SK-N-SH (cell line): ENCODE measurements at regions not wholly inside any gene's neighbourhood (a gene's known extent, or its start where the extent isn't known, plus 50 kb on each side); places are given as distances from the start of the nearest gene placed in this dataset.

Source experiments
- CTCF ChIA-PET: fragments of 300-600, 350-600 bp; formaldehyde crosslinking; extraction: SDS; loops from one replicate; lab custom pipeline; 2021; lab: Yijun Ruan, JAX
- POLR2A ChIA-PET: fragments of 350-600 bp; sonication (Branson Sonifier 250); formaldehyde crosslinking; extraction: SDS; loops from one replicate; lab custom pipeline; 2020; ENCODE audit warnings: antibody characterized with exemption, inconsistent platforms; lab: Yijun Ruan, JAX
- DNase-seq: peaks from one replicate; pipeline ENCODE4 v3.0.0; 2012
- H2AFZ ChIP-seq: fragments of 200-600 bp; sonication (generic); 2 replicates; pipeline ENCODE4 v1.8.1; 2016; ENCODE audit warnings: antibody characterized with exemption, mild to moderate bottlenecking, low read depth
- H3F3A ChIP-seq: fragments of 200-600 bp; sonication (generic); replicated peaks from 2 replicates; pipeline ENCODE3; 2016; ENCODE audit warnings: antibody characterized with exemption, mild to moderate bottlenecking; ENCODE audit not compliant: insufficient read depth
- H3K27ac ChIP-seq, 2 experiments: fragments of 200-500 bp in 1 of 2; fragments of 200-600 bp in 1 of 2; sonication (Bioruptor generic) in 1 of 2; sonication (generic), shearing (Covaris generic) in 1 of 2; 2 replicates each; pipeline versions ENCODE4 v1.5.1 to v1.6.1; 2014 to 2016; ENCODE audit warnings: low read depth in 2 of 2, inconsistent platforms in 1 of 2, low read length in 1 of 2, mild to moderate bottlenecking in 1 of 2, mixed read lengths in 1 of 2
- H3K27me3 ChIP-seq: fragments of 200-600 bp; sonication (generic), shearing (Covaris generic); 2 replicates; pipeline ENCODE4 v1.6.1; 2016; ENCODE audit warnings: mixed run types; ENCODE audit not compliant: insufficient read depth
- H3K36me3 ChIP-seq, 2 experiments: fragments of 200-500 bp in 1 of 2; fragments of 200-600 bp in 1 of 2; sonication (Bioruptor generic) in 1 of 2; sonication (generic) in 1 of 2; replicated peaks in 1 of 2; 2 replicates each; pipeline versions ENCODE3 to v1.5.1; 2014 to 2016; ENCODE audit warnings: low read length in 1 of 2, mild to moderate bottlenecking in 1 of 2; ENCODE audit not compliant: insufficient read depth in 2 of 2, control insufficient read depth in 1 of 2
- H3K4me1 ChIP-seq, 2 experiments: fragments of 200-500 bp in 1 of 2; fragments of 200-600 bp in 1 of 2; sonication (Bioruptor generic) in 1 of 2; sonication (generic), shearing (Covaris generic) in 1 of 2; 2 replicates each; pipeline versions ENCODE4 v1.5.1 to v1.6.1; 2014 to 2016; ENCODE audit warnings: low read depth in 1 of 2, low read length in 1 of 2, mixed run types in 1 of 2; ENCODE audit not compliant: insufficient read depth in 2 of 2, control insufficient read depth in 1 of 2
- H3K4me2 ChIP-seq: fragments of 200-600 bp; sonication (generic), shearing (Covaris generic); 2 replicates; pipeline ENCODE4 v1.6.1; 2017; ENCODE audit warnings: mixed run types
- H3K4me3 ChIP-seq, 2 experiments: fragments of 200-500 bp in 1 of 2; fragments of 200-600 bp in 1 of 2; sonication (Bioruptor generic) in 1 of 2; sonication (generic), shearing (Covaris generic) in 1 of 2; 2 replicates each; pipeline versions ENCODE4 v1.5.1 to v1.8.1; 2014 to 2016; ENCODE audit warnings: low read depth in 2 of 2, inconsistent platforms in 1 of 2, low read length in 1 of 2, mild to moderate bottlenecking in 1 of 2, mixed read lengths in 1 of 2, moderate library complexity in 1 of 2
- H3K79me2 ChIP-seq: fragments of 200-600 bp; sonication (generic); 2 replicates; pipeline ENCODE4 v1.8.1; 2017; ENCODE audit warnings: mild to moderate bottlenecking; ENCODE audit not compliant: insufficient read depth
- H3K9ac ChIP-seq: fragments of 200-600 bp; sonication (generic); 2 replicates; pipeline ENCODE4 v1.6.1; 2017; ENCODE audit warnings: mixed run types
- H3K9me2 ChIP-seq: fragments of 200-600 bp; sonication (generic); 2 replicates; pipeline ENCODE4 v1.6.1; 2017; ENCODE audit warnings: mixed run types
- H3K9me3 ChIP-seq: fragments of 200-600 bp; sonication (generic); 2 replicates; pipeline ENCODE4 v1.6.1; 2017; ENCODE audit warnings: mixed run types, mild to moderate bottlenecking, moderate library complexity
- H4K20me1 ChIP-seq: fragments of 200-600 bp; sonication (generic); 2 replicates; pipeline ENCODE4 v1.6.1; 2017; ENCODE audit warnings: mild to moderate bottlenecking, mixed run types; ENCODE audit not compliant: insufficient read depth
- ELF1 ChIP-seq: IDR thresholded peaks from 2 replicates; pipeline ENCODE4 v1.4.0; 2012
- EZH2phosphoT487 ChIP-seq: fragments of 200-600 bp; sonication (generic); IDR thresholded peaks from 2 replicates; pipeline ENCODE4 v1.6.1; 2017; ENCODE audit warnings: low read depth, mixed run types, mild to moderate bottlenecking, antibody characterized with exemption, moderate library complexity, borderline replicate concordance
- GATA2 ChIP-seq: sonication (generic); formaldehyde crosslinking; IDR thresholded peaks from 2 replicates; pipeline ENCODE4 v1.5.0; 2020; ENCODE audit warnings: mild to moderate bottlenecking, missing genetic modification reagents
- MEF2A ChIP-seq: IDR thresholded peaks from 2 replicates; pipeline ENCODE4 v1.4.0; 2012; ENCODE audit warnings: low read depth, borderline replicate concordance
- MXI1 ChIP-seq: IDR thresholded peaks from 2 replicates; pipeline ENCODE4 v1.6.1; 2012; ENCODE audit warnings: mild to moderate bottlenecking, low read depth, low read length, improper control_type of control experiment
- NFIC ChIP-seq: IDR thresholded peaks from 2 replicates; pipeline ENCODE4 v1.4.0; 2012; ENCODE audit warnings: borderline replicate concordance
- NRF1 ChIP-seq: IDR thresholded peaks from 2 replicates; pipeline ENCODE4 v1.6.1; 2012; ENCODE audit warnings: low read depth, mild to moderate bottlenecking, low read length
- POLR2AphosphoS5 ChIP-seq: IDR thresholded peaks from 2 replicates; pipeline ENCODE4 v1.6.1; 2012; ENCODE audit warnings: low read depth, low read length
- RAD21 ChIP-seq: IDR thresholded peaks from 2 replicates; pipeline ENCODE4 v1.6.1; 2012; ENCODE audit warnings: mild to moderate bottlenecking, low read length
- RCOR1 ChIP-seq: fragments of 150-350 bp; IDR thresholded peaks from 2 replicates; pipeline ENCODE4 v1.6.1; 2017; ENCODE audit warnings: antibody characterized with exemption, low read length
- RFX5 ChIP-seq: IDR thresholded peaks from 2 replicates; pipeline ENCODE4 v1.6.1; 2012; ENCODE audit warnings: mild to moderate bottlenecking, improper control_type of control experiment, low read length
- RXRA ChIP-seq: IDR thresholded peaks from 2 replicates; pipeline ENCODE4 v1.4.0; 2012; ENCODE audit warnings: low read depth, mild to moderate bottlenecking, borderline replicate concordance
- SMC3 ChIP-seq: IDR thresholded peaks from 2 replicates; pipeline ENCODE4 v1.6.1; 2012; ENCODE audit warnings: low read depth, low read length, improper control_type of control experiment
- TCF12 ChIP-seq: IDR thresholded peaks from 2 replicates; pipeline ENCODE4 v1.4.0; 2012
- YY1 ChIP-seq: IDR thresholded peaks from 2 replicates; pipeline ENCODE4 v1.4.0; 2012; ENCODE audit warnings: low read depth, mild to moderate bottlenecking
- WGBS: methylation state at CpG from one replicate; pipeline ENCODE4 v1.1.6; 2017; ENCODE audit warnings: low lambda C conversion rate; 5-methylcytosine and 5-hydroxymethylcytosine counted together
- TF ChIP-seq, protein P1 (sequence below): fragments of 150-350 bp; IDR thresholded peaks from 2 replicates; pipeline ENCODE4 v1.6.1; 2016; ENCODE audit warnings: mild to moderate bottlenecking, low read depth, low read length
- TF ChIP-seq, protein P2 (sequence below): IDR thresholded peaks from 2 replicates; pipeline ENCODE4 v1.4.0; 2012; ENCODE audit warnings: low read depth, borderline replicate concordance
- TF ChIP-seq, protein P3 (sequence below): fragments of 200-600 bp; sonication (generic); IDR thresholded peaks from 2 replicates; pipeline ENCODE4 v1.6.1; 2017; ENCODE audit warnings: antibody characterized with exemption, mild to moderate bottlenecking, moderate library complexity
- TF ChIP-seq, protein P4 (sequence below): IDR thresholded peaks from 2 replicates; pipeline ENCODE4; 2012
- TF ChIP-seq, protein P5 (sequence below): fragments of 150-350 bp; IDR thresholded peaks from 2 replicates; pipeline ENCODE4 v1.6.1; 2017; ENCODE audit warnings: antibody characterized with exemption, low read length, low read depth, borderline replicate concordance
- TF ChIP-seq, protein P6 (sequence below): IDR thresholded peaks from 2 replicates; pipeline ENCODE4 v1.4.0; 2012; ENCODE audit warnings: low read depth

DNA sequence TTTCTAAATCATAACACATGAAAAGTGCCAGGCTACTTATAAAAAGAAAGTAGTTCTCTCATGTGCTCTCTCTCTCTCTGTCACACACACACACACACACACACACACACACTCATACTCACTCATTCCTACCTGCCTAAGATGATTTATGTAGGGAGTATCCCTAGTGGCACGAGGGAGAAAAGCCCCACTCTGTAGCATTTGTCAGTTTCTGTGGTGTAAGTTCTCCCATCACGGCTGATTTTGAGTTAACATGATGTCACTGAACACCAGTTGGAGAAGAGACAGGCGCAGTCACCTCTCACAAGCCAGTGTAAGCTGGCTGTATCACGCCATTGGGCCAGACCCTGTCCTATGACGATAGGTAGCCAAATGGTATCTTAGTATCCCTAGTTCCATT is 395.4 kb downstream of the SFMBT2 start:
- POLR2A ChIA-PET, result no interaction called here
- WGBS, result 19% methylated on average over 5 of the region's 5 CpGs
- no peaks in the 10 kb centered on the region for H3F3A ChIP-seq

DNA sequence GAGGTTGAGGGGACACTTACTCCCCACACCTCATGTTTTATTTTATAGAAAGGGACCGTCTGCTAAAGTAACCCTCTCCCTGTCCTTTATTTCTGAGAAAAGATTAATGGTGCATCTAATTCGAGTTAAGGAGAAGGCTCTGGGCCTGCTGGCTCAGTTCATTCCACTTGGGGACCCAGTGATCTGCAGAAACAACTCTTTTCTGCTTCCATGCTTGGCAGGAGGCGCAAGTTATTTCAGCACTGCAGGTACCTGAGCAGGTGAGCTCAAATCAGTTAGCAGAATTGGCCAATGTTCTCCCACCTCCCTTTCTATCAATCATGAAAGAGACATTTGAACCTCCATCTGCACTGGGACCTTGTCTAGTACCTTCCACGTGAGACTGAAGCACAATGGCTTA is 396.1 kb downstream of the SFMBT2 start:
- ChIA-PET CTCF (no interaction called here), POLR2A (no interaction called here)
- H3K9me3 ChIP-seq, result no peaks in the 10 kb centered on the region
- no peaks in the 10 kb centered on the region for H3K36me3 ChIP-seq
- H3K4me2 ChIP-seq, result no peak overlapping the region
- H3F3A ChIP-seq, result no peaks in the 10 kb centered on the region
- no peaks in the 10 kb centered on the region for H4K20me1 ChIP-seq
- H3K4me1 ChIP-seq, result no peaks in the 10 kb centered on the region
- H3K4me3 ChIP-seq, result no peak overlapping the region
- no peaks in the 10 kb centered on the region for H3K79me2 ChIP-seq
- H3K27ac ChIP-seq, result no peak overlapping the region
- no peak overlapping the region for H2AFZ ChIP-seq
- TF ChIP-seq, protein P1, sequence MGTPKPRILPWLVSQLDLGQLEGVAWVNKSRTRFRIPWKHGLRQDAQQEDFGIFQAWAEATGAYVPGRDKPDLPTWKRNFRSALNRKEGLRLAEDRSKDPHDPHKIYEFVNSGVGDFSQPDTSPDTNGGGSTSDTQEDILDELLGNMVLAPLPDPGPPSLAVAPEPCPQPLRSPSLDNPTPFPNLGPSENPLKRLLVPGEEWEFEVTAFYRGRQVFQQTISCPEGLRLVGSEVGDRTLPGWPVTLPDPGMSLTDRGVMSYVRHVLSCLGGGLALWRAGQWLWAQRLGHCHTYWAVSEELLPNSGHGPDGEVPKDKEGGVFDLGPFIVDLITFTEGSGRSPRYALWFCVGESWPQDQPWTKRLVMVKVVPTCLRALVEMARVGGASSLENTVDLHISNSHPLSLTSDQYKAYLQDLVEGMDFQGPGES, result no peak
- TF ChIP-seq EZH2phosphoT487 (no peak), SMC3 (no peak), GATA2 (CRISPR knock-in tag) (no peak), POLR2AphosphoS5 (no peak), RAD21 (no peak), TCF12 (no peak), RXRA (no peak), ELF1 (no peak), YY1 (no peak), MXI1 (no peak), NFIC (no peak), NRF1 (no peak), RFX5 (no peak), RCOR1 (no peak)
- TF ChIP-seq, protein P2, sequence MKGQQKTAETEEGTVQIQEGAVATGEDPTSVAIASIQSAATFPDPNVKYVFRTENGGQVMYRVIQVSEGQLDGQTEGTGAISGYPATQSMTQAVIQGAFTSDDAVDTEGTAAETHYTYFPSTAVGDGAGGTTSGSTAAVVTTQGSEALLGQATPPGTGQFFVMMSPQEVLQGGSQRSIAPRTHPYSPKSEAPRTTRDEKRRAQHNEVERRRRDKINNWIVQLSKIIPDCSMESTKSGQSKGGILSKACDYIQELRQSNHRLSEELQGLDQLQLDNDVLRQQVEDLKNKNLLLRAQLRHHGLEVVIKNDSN, result no peak
- TF ChIP-seq, protein P3, sequence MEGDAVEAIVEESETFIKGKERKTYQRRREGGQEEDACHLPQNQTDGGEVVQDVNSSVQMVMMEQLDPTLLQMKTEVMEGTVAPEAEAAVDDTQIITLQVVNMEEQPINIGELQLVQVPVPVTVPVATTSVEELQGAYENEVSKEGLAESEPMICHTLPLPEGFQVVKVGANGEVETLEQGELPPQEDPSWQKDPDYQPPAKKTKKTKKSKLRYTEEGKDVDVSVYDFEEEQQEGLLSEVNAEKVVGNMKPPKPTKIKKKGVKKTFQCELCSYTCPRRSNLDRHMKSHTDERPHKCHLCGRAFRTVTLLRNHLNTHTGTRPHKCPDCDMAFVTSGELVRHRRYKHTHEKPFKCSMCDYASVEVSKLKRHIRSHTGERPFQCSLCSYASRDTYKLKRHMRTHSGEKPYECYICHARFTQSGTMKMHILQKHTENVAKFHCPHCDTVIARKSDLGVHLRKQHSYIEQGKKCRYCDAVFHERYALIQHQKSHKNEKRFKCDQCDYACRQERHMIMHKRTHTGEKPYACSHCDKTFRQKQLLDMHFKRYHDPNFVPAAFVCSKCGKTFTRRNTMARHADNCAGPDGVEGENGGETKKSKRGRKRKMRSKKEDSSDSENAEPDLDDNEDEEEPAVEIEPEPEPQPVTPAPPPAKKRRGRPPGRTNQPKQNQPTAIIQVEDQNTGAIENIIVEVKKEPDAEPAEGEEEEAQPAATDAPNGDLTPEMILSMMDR, result no peak
- TF ChIP-seq, protein P4, sequence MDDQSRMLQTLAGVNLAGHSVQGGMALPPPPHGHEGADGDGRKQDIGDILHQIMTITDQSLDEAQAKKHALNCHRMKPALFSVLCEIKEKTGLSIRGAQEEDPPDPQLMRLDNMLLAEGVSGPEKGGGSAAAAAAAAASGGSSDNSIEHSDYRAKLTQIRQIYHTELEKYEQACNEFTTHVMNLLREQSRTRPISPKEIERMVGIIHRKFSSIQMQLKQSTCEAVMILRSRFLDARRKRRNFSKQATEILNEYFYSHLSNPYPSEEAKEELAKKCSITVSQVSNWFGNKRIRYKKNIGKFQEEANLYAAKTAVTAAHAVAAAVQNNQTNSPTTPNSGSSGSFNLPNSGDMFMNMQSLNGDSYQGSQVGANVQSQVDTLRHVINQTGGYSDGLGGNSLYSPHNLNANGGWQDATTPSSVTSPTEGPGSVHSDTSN, result no peak
- TF ChIP-seq, protein P5, sequence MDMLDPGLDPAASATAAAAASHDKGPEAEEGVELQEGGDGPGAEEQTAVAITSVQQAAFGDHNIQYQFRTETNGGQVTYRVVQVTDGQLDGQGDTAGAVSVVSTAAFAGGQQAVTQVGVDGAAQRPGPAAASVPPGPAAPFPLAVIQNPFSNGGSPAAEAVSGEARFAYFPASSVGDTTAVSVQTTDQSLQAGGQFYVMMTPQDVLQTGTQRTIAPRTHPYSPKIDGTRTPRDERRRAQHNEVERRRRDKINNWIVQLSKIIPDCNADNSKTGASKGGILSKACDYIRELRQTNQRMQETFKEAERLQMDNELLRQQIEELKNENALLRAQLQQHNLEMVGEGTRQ, result no peak
- TF ChIP-seq, protein P6, sequence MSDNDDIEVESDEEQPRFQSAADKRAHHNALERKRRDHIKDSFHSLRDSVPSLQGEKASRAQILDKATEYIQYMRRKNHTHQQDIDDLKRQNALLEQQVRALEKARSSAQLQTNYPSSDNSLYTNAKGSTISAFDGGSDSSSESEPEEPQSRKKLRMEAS, result no peak
- WGBS, result 8% methylated on average over 4 of the region's 4 CpGs
- no peaks in the 10 kb centered on the region for H3K9me2 ChIP-seq
- H3K9ac ChIP-seq, result no peak overlapping the region
- H3K27me3 ChIP-seq, result no peaks in the 10 kb centered on the region
- no peak for DNase-seq

More for the DNA sequence above, 395.4 kb downstream of the SFMBT2 start:
- DNase-seq, result no peak
- H3K36me3 ChIP-seq, result no peaks in the 10 kb centered on the region
- no peak overlapping the region for H3K4me3 ChIP-seq
- CTCF ChIA-PET, result no interaction called here
- no peaks in the 10 kb centered on the region for H3K9me2 ChIP-seq
- H3K9me3 ChIP-seq, result no peaks in the 10 kb centered on the region
- no peak overlapping the region for H3K4me2 ChIP-seq
- H3K27me3 ChIP-seq, result no peaks in the 10 kb centered on the region
- H3K79me2 ChIP-seq, result no peaks in the 10 kb centered on the region
- TF ChIP-seq GATA2 (CRISPR knock-in tag) (no peak), MEF2A (no peak)
- H3K9ac ChIP-seq, result no peak overlapping the region
- H3K4me1 ChIP-seq, result no peaks in the 10 kb centered on the region
- H3K27ac ChIP-seq, result no peak overlapping the region
- H4K20me1 ChIP-seq, result no peaks in the 10 kb centered on the region
- H2AFZ ChIP-seq, result no peak overlapping the region
